ENCODE measurements at regions not wholly inside any gene's neighbourhood (a gene's known extent, or its start where the extent isn't known, plus 50 kb on each side); places are given as distances from the start of the nearest gene placed in this dataset.

DNA sequence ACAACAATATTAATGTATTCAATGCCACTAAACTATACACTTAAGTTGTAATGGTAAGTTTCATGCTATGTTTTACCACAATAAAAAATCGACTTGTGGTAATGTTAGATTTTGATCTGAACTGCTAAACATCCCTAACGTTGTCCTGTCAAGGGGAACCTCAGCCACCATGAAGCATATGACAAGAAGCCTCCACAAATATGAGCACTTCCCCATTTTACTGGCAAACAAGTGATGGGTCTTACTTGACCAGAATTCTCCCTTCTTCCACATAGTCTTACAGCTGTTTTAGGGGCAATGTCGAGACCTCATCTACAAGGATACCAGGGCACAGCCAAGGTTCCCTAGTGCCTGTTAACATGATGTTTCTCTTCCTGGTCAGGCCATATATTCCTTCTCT, 124.2 kb upstream of the ABI3BP start:
- TF ChIP-seq, protein P1, sequence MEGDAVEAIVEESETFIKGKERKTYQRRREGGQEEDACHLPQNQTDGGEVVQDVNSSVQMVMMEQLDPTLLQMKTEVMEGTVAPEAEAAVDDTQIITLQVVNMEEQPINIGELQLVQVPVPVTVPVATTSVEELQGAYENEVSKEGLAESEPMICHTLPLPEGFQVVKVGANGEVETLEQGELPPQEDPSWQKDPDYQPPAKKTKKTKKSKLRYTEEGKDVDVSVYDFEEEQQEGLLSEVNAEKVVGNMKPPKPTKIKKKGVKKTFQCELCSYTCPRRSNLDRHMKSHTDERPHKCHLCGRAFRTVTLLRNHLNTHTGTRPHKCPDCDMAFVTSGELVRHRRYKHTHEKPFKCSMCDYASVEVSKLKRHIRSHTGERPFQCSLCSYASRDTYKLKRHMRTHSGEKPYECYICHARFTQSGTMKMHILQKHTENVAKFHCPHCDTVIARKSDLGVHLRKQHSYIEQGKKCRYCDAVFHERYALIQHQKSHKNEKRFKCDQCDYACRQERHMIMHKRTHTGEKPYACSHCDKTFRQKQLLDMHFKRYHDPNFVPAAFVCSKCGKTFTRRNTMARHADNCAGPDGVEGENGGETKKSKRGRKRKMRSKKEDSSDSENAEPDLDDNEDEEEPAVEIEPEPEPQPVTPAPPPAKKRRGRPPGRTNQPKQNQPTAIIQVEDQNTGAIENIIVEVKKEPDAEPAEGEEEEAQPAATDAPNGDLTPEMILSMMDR (IDR thresholded peaks at IDR 0.05): no peak
- TF ChIP-seq POLR2A (IDR thresholded peaks at IDR 0.05) (no peak), POLR2AphosphoS5 (IDR thresholded peaks at IDR 0.05; ENCODE audit: insufficient read depth in 1 of 2, low read depth in 1 of 2) (no peak)

All from vagina (tissue), 2 donors.